Activated T-helper 17 cell treated with anti-CD3 and anti-CD28 coated beads, Interleukin-2, amount 50 U/mL, for 72 hours (primary cell): ENCODE measurements at regions not wholly inside any gene's neighbourhood (a gene's known extent, or its start where the extent isn't known, plus 50 kb on each side); places are given as distances from the start of the nearest gene placed in this dataset.

Source experiments
- ATAC-seq: fragments of 150-1000 bp; cut with Tn5 transposase; replicated peaks from 2 replicates; pipeline ENCODE4 v1.10.0; 2021; ENCODE audit warnings: mild to moderate bottlenecking, moderate library complexity
- H3K27ac Mint-ChIP-seq: one replicate; pipeline ENCODE4 v1.8.0; 2022; ENCODE audit warnings: mixed read lengths
- H3K27me3 Mint-ChIP-seq: one replicate; pipeline ENCODE4 v1.8.0; 2022; ENCODE audit warnings: mixed read lengths
- H3K36me3 Mint-ChIP-seq: one replicate; pipeline ENCODE4 v1.8.0; 2022; ENCODE audit warnings: low read depth, mild to moderate bottlenecking, mixed read lengths
- H3K4me1 Mint-ChIP-seq: one replicate; pipeline ENCODE4 v1.8.0; 2022; ENCODE audit warnings: mixed read lengths
- H3K4me3 Mint-ChIP-seq: one replicate; pipeline ENCODE4 v1.8.0; 2022; ENCODE audit warnings: mild to moderate bottlenecking, mixed read lengths
- H3K9me3 Mint-ChIP-seq: one replicate; pipeline ENCODE4 v1.8.0; 2022; ENCODE audit warnings: mixed read lengths

GRCh38 chr6:81844686-81845085 is 92.2 kb upstream of the TENT5A start:
- H3K9me3 Mint-ChIP-seq: no peaks in the 10 kb centered on the region
- no peak overlapping the region for H3K27ac Mint-ChIP-seq
- H3K36me3 Mint-ChIP-seq: no peaks in the 10 kb centered on the region
- no peak for ATAC-seq
- no peaks in the 10 kb centered on the region for H3K4me1 Mint-ChIP-seq
- H3K27me3 Mint-ChIP-seq: no peaks in the 10 kb centered on the region
- H3K4me3 Mint-ChIP-seq: no peak overlapping the region

- Mint-ChIP-seq H3K36me3 (no peaks in the 10 kb centered on the region), H3K27ac (no peak overlapping the region), H3K27me3 (no peaks in the 10 kb centered on the region), H3K9me3 (no peaks in the 10 kb centered on the region), H3K4me3 (no peak overlapping the region), H3K4me1 (no peaks in the 10 kb centered on the region)
- ATAC-seq: no peak
Measured at GRCh38 chr6:81843302-81843701, 90.8 kb upstream of the TENT5A start.

- H3K4me1 Mint-ChIP-seq: no peaks in the 10 kb centered on the region
- H3K9me3 Mint-ChIP-seq: no peaks in the 10 kb centered on the region
- no peak overlapping the region for H3K27ac Mint-ChIP-seq
- H3K27me3 Mint-ChIP-seq: no peaks in the 10 kb centered on the region
- H3K4me3 Mint-ChIP-seq: no peak overlapping the region
- no peak for ATAC-seq
- no peaks in the 10 kb centered on the region for H3K36me3 Mint-ChIP-seq
Measured at GRCh38 chr6:81842254-81842653, 89.8 kb upstream of the TENT5A start.

GRCh38 chr6:81838724-81839426 is 86.4 kb upstream of the TENT5A start:
- H3K9me3 Mint-ChIP-seq: no peaks in the 10 kb centered on the region

GRCh38 chr6:81838031-81838430 is 85.5 kb upstream of the TENT5A start:
- H3K27ac Mint-ChIP-seq: no peak overlapping the region
- no peaks in the 10 kb centered on the region for H3K36me3 Mint-ChIP-seq
- no peaks in the 10 kb centered on the region for H3K4me1 Mint-ChIP-seq
- H3K27me3 Mint-ChIP-seq: no peaks in the 10 kb centered on the region
- no peak overlapping the region for H3K4me3 Mint-ChIP-seq
- no peaks in the 10 kb centered on the region for H3K9me3 Mint-ChIP-seq
- no peak for ATAC-seq

More at GRCh38 chr6:81838724-81839426, 86.4 kb upstream of the TENT5A start:
- Mint-ChIP-seq H3K4me3 (no peak overlapping the region), H3K27ac (no peak overlapping the region), H3K27me3 (no peaks in the 10 kb centered on the region), H3K4me1 (no peaks in the 10 kb centered on the region), H3K36me3 (no peaks in the 10 kb centered on the region)
- ATAC-seq: no peak

- H3K4me3 Mint-ChIP-seq: no peak overlapping the region
- no peak for ATAC-seq
- H3K4me1 Mint-ChIP-seq: no peaks in the 10 kb centered on the region
- no peaks in the 10 kb centered on the region for H3K27me3 Mint-ChIP-seq
- no peaks in the 10 kb centered on the region for H3K9me3 Mint-ChIP-seq
- no peak overlapping the region for H3K27ac Mint-ChIP-seq
- no peaks in the 10 kb centered on the region for H3K36me3 Mint-ChIP-seq
Measured at GRCh38 chr6:81834141-81834681, 81.7 kb upstream of the TENT5A start.

- Mint-ChIP-seq H3K4me3 (no peak overlapping the region), H3K9me3 (no peaks in the 10 kb centered on the region), H3K27ac (no peak overlapping the region), H3K36me3 (no peaks in the 10 kb centered on the region), H3K4me1 (no peaks in the 10 kb centered on the region), H3K27me3 (no peaks in the 10 kb centered on the region)
- no peak for ATAC-seq
Measured at GRCh38 chr6:81832304-81832703, 79.8 kb upstream of the TENT5A start.

GRCh38 chr6:81831274-81831673 is 78.8 kb upstream of the TENT5A start:
- H3K9me3 Mint-ChIP-seq: peaks cover 4% of the 10 kb centered on the region
- H3K27me3 Mint-ChIP-seq: no peaks in the 10 kb centered on the region

GRCh38 chr6:81826784-81827183 is 74.3 kb upstream of the TENT5A start:
- Mint-ChIP-seq H3K9me3 (peaks cover 8% of the 10 kb centered on the region), H3K27ac (no peak overlapping the region), H3K27me3 (no peaks in the 10 kb centered on the region), H3K36me3 (no peaks in the 10 kb centered on the region), H3K4me3 (no peak overlapping the region), H3K4me1 (no peaks in the 10 kb centered on the region)
- no peak for ATAC-seq

More at GRCh38 chr6:81831274-81831673, 78.8 kb upstream of the TENT5A start:
- no peak overlapping the region for H3K27ac Mint-ChIP-seq
- no peak for ATAC-seq
- H3K4me3 Mint-ChIP-seq: no peak overlapping the region
- no peaks in the 10 kb centered on the region for H3K36me3 Mint-ChIP-seq
- no peaks in the 10 kb centered on the region for H3K4me1 Mint-ChIP-seq

GRCh38 chr6:81822568-81822967 is 70.1 kb upstream of the TENT5A start:
- Mint-ChIP-seq H3K4me3 (no peak overlapping the region), H3K4me1 (no peaks in the 10 kb centered on the region), H3K36me3 (no peaks in the 10 kb centered on the region), H3K27me3 (peaks cover 6% of the 10 kb centered on the region), H3K9me3 (peaks cover 8% of the 10 kb centered on the region), H3K27ac (no peak overlapping the region)
- no peak for ATAC-seq

- Mint-ChIP-seq H3K4me3 (no peak overlapping the region), H3K9me3 (peaks cover 6% of the 10 kb centered on the region), H3K4me1 (no peaks in the 10 kb centered on the region), H3K36me3 (no peaks in the 10 kb centered on the region), H3K27ac (no peak overlapping the region), H3K27me3 (peaks cover 6% of the 10 kb centered on the region)
- ATAC-seq: no peak
Measured at GRCh38 chr6:81821449-81821848, 69.0 kb upstream of the TENT5A start.

GRCh38 chr6:81820980-81821379 is 68.5 kb upstream of the TENT5A start:
- ATAC-seq: no peak
- no peak overlapping the region for H3K27ac Mint-ChIP-seq
- no peaks in the 10 kb centered on the region for H3K36me3 Mint-ChIP-seq
- H3K27me3 Mint-ChIP-seq: peaks cover 6% of the 10 kb centered on the region
- peaks cover 2% of the 10 kb centered on the region for H3K9me3 Mint-ChIP-seq
- no peaks in the 10 kb centered on the region for H3K4me1 Mint-ChIP-seq
- H3K4me3 Mint-ChIP-seq: no peak overlapping the region

- no peaks in the 10 kb centered on the region for H3K4me1 Mint-ChIP-seq
- no peak for ATAC-seq
- no peak overlapping the region for H3K27ac Mint-ChIP-seq
- no peaks in the 10 kb centered on the region for H3K36me3 Mint-ChIP-seq
- peaks cover 6% of the 10 kb centered on the region for H3K27me3 Mint-ChIP-seq
- no peaks in the 10 kb centered on the region for H3K9me3 Mint-ChIP-seq
- H3K4me3 Mint-ChIP-seq: no peak overlapping the region
Measured at GRCh38 chr6:81820422-81820821, 67.9 kb upstream of the TENT5A start.

GRCh38 chr6:81819767-81820166 is 67.3 kb upstream of the TENT5A start:
- Mint-ChIP-seq H3K9me3 (no peaks in the 10 kb centered on the region), H3K4me1 (no peaks in the 10 kb centered on the region), H3K4me3 (no peak overlapping the region), H3K27ac (no peak overlapping the region), H3K36me3 (no peaks in the 10 kb centered on the region), H3K27me3 (peaks cover 6% of the 10 kb centered on the region)
- no peak for ATAC-seq

- Mint-ChIP-seq H3K9me3 (no peaks in the 10 kb centered on the region), H3K27me3 (peaks cover 6% of the 10 kb centered on the region), H3K4me1 (no peaks in the 10 kb centered on the region), H3K27ac (no peak overlapping the region), H3K36me3 (no peaks in the 10 kb centered on the region), H3K4me3 (no peak overlapping the region)
- peak; percentile 23 for ATAC-seq
Measured at GRCh38 chr6:81818901-81819361, 66.5 kb upstream of the TENT5A start.
